HEK293 (cell line): ENCODE measurements at regions not wholly inside any gene's neighbourhood (a gene's known extent, or its start where the extent isn't known, plus 50 kb on each side); places are given as distances from the start of the nearest gene placed in this dataset.

ENCODE experiments used
- CTCF ChIA-PET: fragments of 350-600 bp; formaldehyde crosslinking; extraction: SDS; loops from one replicate; lab custom pipeline; 2021; ENCODE audit warnings: antibody characterized with exemption; lab: Yijun Ruan, JAX
- POLR2A ChIA-PET: fragments of 300-600 bp; formaldehyde crosslinking; extraction: SDS; loops from one replicate; lab custom pipeline; 2020; ENCODE audit warnings: antibody characterized with exemption, inconsistent platforms; lab: Yijun Ruan, JAX
- H3K27ac ChIP-seq: fragments of 200-500 bp; sonication (Bioruptor generic); 2 replicates; pipeline ENCODE4 v1.5.1; 2014; ENCODE audit warnings: low read depth, low read length, control low read depth, inconsistent platforms; ENCODE audit errors: extremely low read depth
- H3K36me3 ChIP-seq, 2 experiments: fragments of 200-500 bp in 1 of 2; sonication (Bioruptor generic) in 1 of 2; 1 replicate in 1 of 2; 2 replicates in 1 of 2; pipeline ENCODE4 v1.5.1; 2014 to 2017; ENCODE audit warnings: inconsistent platforms in 2 of 2, low read length in 2 of 2; ENCODE audit not compliant: control insufficient read depth in 2 of 2, insufficient read depth in 1 of 2
- H3K4me1 ChIP-seq: fragments of 200-500 bp; sonication (Bioruptor generic); 2 replicates; pipeline ENCODE4 v1.5.1; 2014; ENCODE audit warnings: mild to moderate bottlenecking, low read length, inconsistent platforms; ENCODE audit not compliant: control insufficient read depth, insufficient read depth
- H3K4me3 ChIP-seq: 2 replicates; pipeline ENCODE4 v1.5.1; 2011; ENCODE audit warnings: low read depth, mild to moderate bottlenecking, control low read depth, low read length, moderate library complexity
- H3K9me3 ChIP-seq: fragments of 200-500 bp; sonication (Bioruptor generic); 2 replicates; pipeline ENCODE4 v1.5.1; 2014; ENCODE audit warnings: low read depth, low read length, inconsistent platforms; ENCODE audit not compliant: control insufficient read depth, insufficient read depth
- CTCF ChIP-seq: fragments of 450-650 bp; formaldehyde crosslinking; IDR thresholded peaks from 2 replicates; pipeline ENCODE4 v1.5.1; 2016; ENCODE audit warnings: missing biosample characterization, missing genetic modification characterization
- GLI4 ChIP-seq: fragments of 450-650 bp; formaldehyde crosslinking; IDR thresholded peaks from 2 replicates; pipeline ENCODE4 v1.5.1; 2016; ENCODE audit warnings: missing biosample characterization, missing genetic modification characterization
- GLIS1 ChIP-seq: fragments of 450-650 bp; formaldehyde crosslinking; IDR thresholded peaks from 2 replicates; pipeline ENCODE4 v1.5.1; 2016; ENCODE audit warnings: missing biosample characterization, missing genetic modification characterization
- HOXA7 ChIP-seq: sonication (generic); formaldehyde crosslinking; IDR thresholded peaks from 2 replicates; pipeline ENCODE4 v1.8.1; 2022; ENCODE audit warnings: missing genetic modification reagents, borderline replicate concordance
- HOXD13 ChIP-seq: sonication (generic); formaldehyde crosslinking; IDR thresholded peaks from 2 replicates; pipeline ENCODE4 v1.8.0; 2022; ENCODE audit warnings: missing genetic modification reagents, borderline replicate concordance
- KLF7 ChIP-seq: fragments of 450-650 bp; formaldehyde crosslinking; IDR thresholded peaks from 2 replicates; pipeline ENCODE4 v1.5.1; 2016; ENCODE audit warnings: missing biosample characterization, missing genetic modification characterization, borderline replicate concordance
- RBAK ChIP-seq: fragments of 450-650 bp; formaldehyde crosslinking; IDR thresholded peaks from 2 replicates; pipeline ENCODE4 v1.5.1; 2016; ENCODE audit warnings: missing biosample characterization, missing genetic modification characterization
- SCRT2 ChIP-seq: fragments of 450-650 bp; formaldehyde crosslinking; IDR thresholded peaks from 2 replicates; pipeline ENCODE4 v1.5.1; 2016; ENCODE audit warnings: missing biosample characterization, missing genetic modification characterization
- WT1 ChIP-seq: fragments of 450-650 bp; formaldehyde crosslinking; IDR thresholded peaks from 2 replicates; pipeline ENCODE4 v1.5.1; 2016; ENCODE audit warnings: missing biosample characterization, missing genetic modification characterization
- ZNF112 ChIP-seq: fragments of 450-650 bp; formaldehyde crosslinking; IDR thresholded peaks from 2 replicates; pipeline ENCODE4 v1.5.0; 2017; ENCODE audit warnings: missing biosample characterization, missing genetic modification characterization
- ZNF121 ChIP-seq: fragments of 450-650 bp; formaldehyde crosslinking; IDR thresholded peaks from 2 replicates; pipeline ENCODE4 v1.5.1; 2016; ENCODE audit warnings: missing biosample characterization, missing genetic modification characterization
- ZNF132 ChIP-seq: fragments of 450-650 bp; formaldehyde crosslinking; IDR thresholded peaks from 2 replicates; pipeline ENCODE4 v1.5.1; 2017; ENCODE audit warnings: missing biosample characterization, missing genetic modification characterization, borderline replicate concordance
- ZNF133 ChIP-seq: fragments of 450-650 bp; formaldehyde crosslinking; IDR thresholded peaks from 2 replicates; pipeline ENCODE4 v1.5.1; 2016; ENCODE audit warnings: missing biosample characterization, missing genetic modification characterization
- ZNF239 ChIP-seq: fragments of 450-650 bp; formaldehyde crosslinking; IDR thresholded peaks from 2 replicates; pipeline ENCODE4 v1.5.1; 2016; ENCODE audit warnings: missing biosample characterization, missing genetic modification characterization
- ZNF311 ChIP-seq: fragments of 450-650 bp; formaldehyde crosslinking; IDR thresholded peaks from 2 replicates; pipeline ENCODE4 v1.5.1; 2017; ENCODE audit warnings: missing biosample characterization, missing genetic modification characterization, borderline replicate concordance
- ZNF335 ChIP-seq: fragments of 450-650 bp; formaldehyde crosslinking; conservative IDR thresholded peaks from 2 replicates; pipeline ENCODE4 v1.5.1; 2016; ENCODE audit warnings: missing biosample characterization, missing genetic modification characterization
- ZNF449 ChIP-seq: fragments of 450-650 bp; formaldehyde crosslinking; IDR thresholded peaks from 2 replicates; pipeline ENCODE4 v1.5.1; 2017; ENCODE audit warnings: missing biosample characterization, mild to moderate bottlenecking, missing genetic modification characterization, moderate library complexity
- ZNF548 ChIP-seq: fragments of 450-650 bp; formaldehyde crosslinking; IDR thresholded peaks from 2 replicates; pipeline ENCODE4 v1.5.1; 2016; ENCODE audit warnings: missing biosample characterization, missing genetic modification characterization
- ZNF549 ChIP-seq: fragments of 450-650 bp; IDR thresholded peaks from 2 replicates; pipeline ENCODE4 v1.5.1; 2018; ENCODE audit warnings: missing biosample characterization, missing genetic modification characterization, mild to moderate bottlenecking, inconsistent platforms, moderate library complexity
- ZNF561 ChIP-seq: fragments of 450-650 bp; IDR thresholded peaks from 2 replicates; pipeline ENCODE4 v1.5.1; 2018; ENCODE audit warnings: missing biosample characterization, missing genetic modification characterization, borderline replicate concordance
- ZNF600 ChIP-seq: fragments of 450-650 bp; formaldehyde crosslinking; IDR thresholded peaks from 2 replicates; pipeline ENCODE4 v1.5.1; 2016; ENCODE audit warnings: missing biosample characterization, missing genetic modification characterization
- ZNF654 ChIP-seq: fragments of 450-650 bp; formaldehyde crosslinking; IDR thresholded peaks from 2 replicates; pipeline ENCODE4 v1.5.1; 2016; ENCODE audit warnings: low read depth, missing biosample characterization, missing genetic modification characterization
- ZNF776 ChIP-seq: fragments of 450-650 bp; formaldehyde crosslinking; IDR thresholded peaks from 2 replicates; pipeline ENCODE4 v1.5.0; 2017; ENCODE audit warnings: missing biosample characterization, missing genetic modification characterization, borderline replicate concordance
- TF ChIP-seq, protein P1 (sequence below): fragments of 450-650 bp; formaldehyde crosslinking; IDR thresholded peaks from 2 replicates; pipeline ENCODE4 v1.5.1; 2016; ENCODE audit warnings: missing biosample characterization, missing genetic modification characterization
- TF ChIP-seq, protein P2 (sequence below): fragments of 450-650 bp; formaldehyde crosslinking; IDR thresholded peaks from 2 replicates; pipeline ENCODE4 v1.5.1; 2016; ENCODE audit warnings: missing biosample characterization, missing genetic modification characterization

DNA sequence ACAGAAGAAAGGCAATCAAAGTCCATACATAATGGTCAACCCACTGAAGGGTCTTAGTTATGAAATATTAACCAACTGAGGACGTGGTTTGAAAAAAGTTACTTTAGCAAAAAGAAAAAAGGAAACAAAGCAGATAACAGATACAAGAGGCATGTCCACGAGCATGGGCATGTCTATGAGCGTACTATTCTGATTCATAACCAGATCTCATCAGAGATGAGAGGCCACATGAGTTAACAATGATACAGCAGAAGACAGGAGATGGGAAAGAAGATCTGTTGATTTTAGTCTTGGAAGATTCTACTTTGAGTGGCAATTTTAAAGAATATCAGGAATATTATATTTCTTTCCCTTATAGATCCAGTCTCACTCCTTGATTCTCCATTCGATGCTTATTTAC, 262.9 kb upstream of the SLITRK3 start:
- ChIA-PET CTCF (no interaction called here), POLR2A (no interaction called here)

DNA sequence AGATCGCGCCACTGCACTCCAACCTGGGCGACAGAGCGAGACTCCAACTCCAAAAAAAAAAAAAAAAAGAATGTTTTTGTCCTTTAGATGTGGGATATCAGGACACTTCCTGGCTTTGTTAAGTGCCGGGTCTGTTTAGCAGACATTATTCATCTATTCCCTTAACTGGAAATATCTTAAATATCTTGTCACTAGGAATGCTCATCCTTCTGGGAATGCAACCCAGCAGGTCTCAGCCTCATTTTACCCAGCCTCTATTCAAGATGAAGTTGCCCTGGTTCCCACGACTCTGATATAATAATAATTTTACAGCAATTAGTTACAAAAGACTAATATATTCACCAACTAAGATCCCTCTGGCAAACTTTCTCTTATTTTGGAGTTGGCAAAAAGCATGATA, 260.9 kb upstream of the SLITRK3 start:
- CTCF ChIA-PET = no interaction called here
- POLR2A ChIA-PET = no interaction called here
- Histone ChIP-seq H3K27ac (no peak overlapping the region), H3K36me3 (no peaks in the 10 kb centered on the region), H3K4me1 (no peaks in the 10 kb centered on the region), H3K4me3 (no peak overlapping the region), H3K9me3 (no peaks in the 10 kb centered on the region)
- TF ChIP-seq ZNF449 (tag by site-specific recombination) = no peak
- no peak for TF ChIP-seq ZNF776
- no peak for TF ChIP-seq CTCF (tag by site-specific recombination)
- TF ChIP-seq ZNF239 = no peak
- TF ChIP-seq, protein P1, sequence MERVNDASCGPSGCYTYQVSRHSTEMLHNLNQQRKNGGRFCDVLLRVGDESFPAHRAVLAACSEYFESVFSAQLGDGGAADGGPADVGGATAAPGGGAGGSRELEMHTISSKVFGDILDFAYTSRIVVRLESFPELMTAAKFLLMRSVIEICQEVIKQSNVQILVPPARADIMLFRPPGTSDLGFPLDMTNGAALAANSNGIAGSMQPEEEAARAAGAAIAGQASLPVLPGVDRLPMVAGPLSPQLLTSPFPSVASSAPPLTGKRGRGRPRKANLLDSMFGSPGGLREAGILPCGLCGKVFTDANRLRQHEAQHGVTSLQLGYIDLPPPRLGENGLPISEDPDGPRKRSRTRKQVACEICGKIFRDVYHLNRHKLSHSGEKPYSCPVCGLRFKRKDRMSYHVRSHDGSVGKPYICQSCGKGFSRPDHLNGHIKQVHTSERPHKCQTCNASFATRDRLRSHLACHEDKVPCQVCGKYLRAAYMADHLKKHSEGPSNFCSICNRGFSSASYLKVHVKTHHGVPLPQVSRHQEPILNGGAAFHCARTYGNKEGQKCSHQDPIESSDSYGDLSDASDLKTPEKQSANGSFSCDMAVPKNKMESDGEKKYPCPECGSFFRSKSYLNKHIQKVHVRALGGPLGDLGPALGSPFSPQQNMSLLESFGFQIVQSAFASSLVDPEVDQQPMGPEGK (tag by site-specific recombination) = no peak
- TF ChIP-seq SCRT2 (tag by site-specific recombination) = no peak
- no peak for TF ChIP-seq ZNF311 (tag by site-specific recombination)
- no peak for TF ChIP-seq ZNF133 (tag by site-specific recombination)
- TF ChIP-seq ZNF112 (tag by site-specific recombination) = no peak
- no peak for TF ChIP-seq ZNF561 (tag by site-specific recombination)
- TF ChIP-seq ZNF121 (tag by site-specific recombination) = no peak
- no peak for TF ChIP-seq KLF7 (tag by site-specific recombination)
- no peak for TF ChIP-seq ZNF132 (tag by site-specific recombination)
- TF ChIP-seq, protein P2, sequence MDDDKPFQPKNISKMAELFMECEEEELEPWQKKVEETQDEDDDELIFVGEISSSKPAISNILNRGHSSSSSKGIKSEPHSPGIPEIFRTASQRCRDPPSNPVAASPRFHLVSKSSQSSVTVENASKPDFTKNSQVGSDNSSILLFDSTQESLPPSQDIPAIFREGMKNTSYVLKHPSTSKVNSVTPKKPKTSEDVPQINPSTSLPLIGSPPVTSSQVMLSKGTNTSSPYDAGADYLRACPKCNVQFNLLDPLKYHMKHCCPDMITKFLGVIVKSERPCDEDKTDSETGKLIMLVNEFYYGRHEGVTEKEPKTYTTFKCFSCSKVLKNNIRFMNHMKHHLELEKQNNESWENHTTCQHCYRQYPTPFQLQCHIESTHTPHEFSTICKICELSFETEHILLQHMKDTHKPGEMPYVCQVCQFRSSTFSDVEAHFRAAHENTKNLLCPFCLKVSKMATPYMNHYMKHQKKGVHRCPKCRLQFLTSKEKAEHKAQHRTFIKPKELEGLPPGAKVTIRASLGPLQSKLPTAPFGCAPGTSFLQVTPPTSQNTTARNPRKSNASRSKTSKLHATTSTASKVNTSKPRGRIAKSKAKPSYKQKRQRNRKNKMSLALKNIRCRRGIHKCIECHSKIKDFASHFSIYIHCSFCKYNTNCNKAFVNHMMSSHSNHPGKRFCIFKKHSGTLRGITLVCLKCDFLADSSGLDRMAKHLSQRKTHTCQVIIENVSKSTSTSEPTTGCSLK (tag by site-specific recombination) = no peak
- TF ChIP-seq RBAK (tag by site-specific recombination) = no peak
- TF ChIP-seq ZNF335 = no peak
- TF ChIP-seq ZNF548 (tag by site-specific recombination) = no peak

More for the DNA sequence above, 262.9 kb upstream of the SLITRK3 start:
- TF ChIP-seq HOXA7 = no peak
- TF ChIP-seq WT1 = no peak
- TF ChIP-seq ZNF654 (tag by site-specific recombination) = no peak
- no peak for TF ChIP-seq HOXD13
- TF ChIP-seq GLIS1 (tag by site-specific recombination) = no peak
- TF ChIP-seq ZNF600 (tag by site-specific recombination) = no peak
- no peak for TF ChIP-seq GLI4
- no peak for TF ChIP-seq ZNF549 (tag by site-specific recombination)
- Histone ChIP-seq H3K27ac (no peak overlapping the region), H3K36me3 (no peaks in the 10 kb centered on the region), H3K4me3 (no peak overlapping the region), H3K9me3 (no peaks in the 10 kb centered on the region), H3K4me1 (no peaks in the 10 kb centered on the region)
